22Rv1 (cell line): ENCODE measurements at regions not wholly inside any gene's neighbourhood (a gene's known extent, or its start where the extent isn't known, plus 50 kb on each side); places are given as distances from the start of the nearest gene placed in this dataset.

Experiments used
- CTCF ChIP-seq: fragments of 450-650 bp; IDR thresholded peaks from 2 replicates; pipeline ENCODE4 v1.5.1; 2017; ENCODE audit warnings: mild to moderate bottlenecking
- ZFX ChIP-seq: fragments of 450-650 bp; IDR thresholded peaks from 2 replicates; pipeline ENCODE4 v1.6.1; 2017; ENCODE audit warnings: antibody characterized with exemption, borderline replicate concordance

GRCh38 chr4:44845309-44845708 is 119.0 kb upstream of the GNPDA2 start:
- TF ChIP-seq CTCF (no peak), ZFX (no peak)
